HL-60/S4 treated with retinoic acid at 250 ng/mL for 4 days and 3 days (cell line): ENCODE measurements at regions not wholly inside any gene's neighbourhood (a gene's known extent, or its start where the extent isn't known, plus 50 kb on each side); places are given as distances from the start of the nearest gene placed in this dataset.

Experiments
- in situ Hi-C: fragments of 300-500 bp; cut with MboI; formaldehyde crosslinking; loops from 2 replicates; pipeline ENCODE4 v1.7.0; 2022; ENCODE audit warnings: low sequenced_read_pairs

GRCh38 chr11:115776916-115777315 lies 272.7 kb upstream of the CADM1 start:
- in situ Hi-C loops: no loop called here

GRCh38 chr11:115775846-115776245 lies 271.6 kb upstream of the CADM1 start:
- in situ Hi-C loops: no loop called here

DNA sequence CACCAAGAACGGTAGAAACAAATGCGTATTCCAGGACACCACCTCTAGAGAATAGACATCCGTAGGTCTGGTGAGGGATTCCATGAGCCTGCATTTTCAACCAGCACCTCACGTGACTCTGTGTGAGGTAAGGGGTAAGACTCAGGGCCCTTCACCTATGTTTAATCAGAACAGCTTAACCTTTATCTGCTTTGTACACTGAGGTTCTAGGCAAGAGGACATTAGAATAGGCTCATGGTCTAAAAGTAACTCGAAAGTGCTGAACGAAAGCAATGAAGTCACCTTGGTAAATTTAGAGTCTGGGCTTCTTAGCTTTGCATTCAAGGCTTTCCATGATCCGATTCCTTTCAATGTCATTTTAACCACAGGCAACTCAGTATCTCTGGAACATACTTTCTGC lies 270.5 kb upstream of the CADM1 start:
- in situ Hi-C loops: no loop called here

GRCh38 chr11:115769891-115770290 lies 265.7 kb upstream of the CADM1 start:
- in situ Hi-C loops: no loop called here

DNA sequence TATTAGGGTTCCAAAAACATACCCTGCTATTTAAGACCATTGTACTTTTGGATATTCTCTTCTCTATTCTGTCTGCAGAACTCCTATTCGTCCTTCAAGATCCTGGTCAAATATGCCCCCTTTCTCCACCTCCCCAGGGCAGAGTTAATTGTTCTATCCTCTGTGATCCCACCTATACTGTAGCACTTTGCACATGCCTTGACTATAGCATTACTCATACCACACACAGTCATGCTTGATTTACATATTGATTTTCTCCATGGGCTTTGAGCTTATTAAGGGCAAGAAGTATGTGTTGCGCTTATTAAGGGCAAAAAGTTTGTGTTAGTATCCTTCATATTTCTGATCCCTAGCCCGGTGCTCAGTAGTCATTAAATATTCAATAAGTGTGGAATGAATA lies 263.7 kb upstream of the CADM1 start:
- in situ Hi-C loops: no loop called here

DNA sequence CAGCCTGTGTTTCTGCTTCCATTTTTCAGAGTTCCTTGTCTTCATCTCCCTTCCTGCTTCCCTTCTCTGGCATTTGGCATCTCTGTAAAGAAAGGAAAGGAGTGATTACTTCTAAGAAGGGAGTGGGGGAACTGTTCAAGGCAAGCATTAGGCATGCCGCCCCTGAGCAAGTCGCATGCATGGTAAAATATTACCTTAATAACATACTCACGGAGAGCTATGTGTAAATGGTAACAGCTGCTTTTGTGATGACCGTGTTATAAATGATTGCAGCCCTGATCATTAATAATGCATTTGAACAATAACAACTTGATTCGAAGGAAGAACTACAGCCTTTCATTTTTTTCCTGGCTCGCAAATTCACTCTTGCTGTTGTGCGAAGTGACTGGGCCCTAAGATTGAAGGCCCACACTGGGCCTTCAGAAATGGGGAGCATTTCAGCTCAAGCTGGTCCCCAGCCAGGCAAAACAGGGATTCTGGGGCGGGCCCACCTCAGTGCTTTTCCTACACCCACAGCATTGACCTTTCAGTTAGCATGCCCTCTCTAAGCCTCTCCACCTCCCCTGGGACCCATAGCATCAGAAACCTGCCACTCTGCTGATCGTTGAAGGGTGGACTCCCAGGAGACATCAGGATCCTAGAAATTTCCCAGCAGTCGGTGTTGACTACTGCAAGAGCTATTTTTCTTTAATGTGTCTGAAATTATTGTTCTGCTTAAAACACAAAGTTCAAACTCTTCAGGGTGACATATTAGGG lies 263.0 kb upstream of the CADM1 start:
- in situ Hi-C loops: no loop called here

DNA sequence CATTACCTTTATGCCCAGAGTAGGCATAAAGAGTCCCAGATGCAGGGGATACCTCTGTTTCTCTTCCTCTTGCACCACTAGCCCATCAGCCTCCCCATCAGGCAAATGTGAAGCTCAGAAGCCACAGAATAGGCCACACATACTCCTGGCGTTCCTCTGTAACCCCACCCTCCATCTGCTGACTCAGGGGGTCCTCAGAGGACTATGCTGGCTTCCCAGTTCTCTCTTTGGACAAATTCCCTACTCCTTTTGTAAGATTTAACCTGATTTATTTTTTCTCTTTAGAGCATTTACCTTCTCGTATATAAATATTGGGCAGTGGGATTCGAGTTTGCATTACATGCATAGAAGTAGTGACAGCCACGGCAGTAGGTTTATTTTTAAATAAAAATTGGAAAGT lies 262.3 kb upstream of the CADM1 start:
- in situ Hi-C loops: no loop called here

GRCh38 chr11:115765803-115766239 lies 261.6 kb upstream of the CADM1 start:
- in situ Hi-C loops: no loop called here

GRCh38 chr11:115764176-115764575 lies 260.0 kb upstream of the CADM1 start:
- in situ Hi-C loops: no loop called here

DNA sequence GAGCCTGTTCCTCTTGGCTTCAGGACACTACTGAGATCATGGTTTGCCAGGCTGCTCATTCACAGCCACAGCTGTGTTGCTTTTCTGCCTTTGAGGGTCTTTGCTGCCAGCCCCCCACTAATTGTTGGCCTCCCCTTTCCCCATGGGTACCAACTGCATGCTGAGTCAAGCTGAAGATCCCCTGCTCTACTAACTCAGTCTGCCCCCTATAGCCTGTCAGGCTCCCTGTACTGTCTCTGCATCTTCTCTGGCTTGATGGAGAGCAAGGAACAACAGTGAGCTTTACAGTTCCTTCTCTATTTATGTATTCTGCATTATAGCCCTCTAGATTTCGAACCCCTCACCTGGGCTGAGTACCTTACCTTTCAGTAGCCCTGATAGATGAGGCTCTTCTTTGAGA lies 257.6 kb upstream of the CADM1 start:
- in situ Hi-C loops: no loop called here

GRCh38 chr11:115761348-115761747 lies 257.1 kb upstream of the CADM1 start:
- in situ Hi-C loops: no loop called here

GRCh38 chr11:115760461-115761320 lies 256.5 kb upstream of the CADM1 start:
- in situ Hi-C loops: no loop called here

- in situ Hi-C loops: no loop called here
These were observed 255.6 kb upstream of the CADM1 start for GRCh38 chr11:115759622-115760460.

- in situ Hi-C loops: no loop called here
These were observed 253.8 kb upstream of the CADM1 start for GRCh38 chr11:115758011-115758410.

DNA sequence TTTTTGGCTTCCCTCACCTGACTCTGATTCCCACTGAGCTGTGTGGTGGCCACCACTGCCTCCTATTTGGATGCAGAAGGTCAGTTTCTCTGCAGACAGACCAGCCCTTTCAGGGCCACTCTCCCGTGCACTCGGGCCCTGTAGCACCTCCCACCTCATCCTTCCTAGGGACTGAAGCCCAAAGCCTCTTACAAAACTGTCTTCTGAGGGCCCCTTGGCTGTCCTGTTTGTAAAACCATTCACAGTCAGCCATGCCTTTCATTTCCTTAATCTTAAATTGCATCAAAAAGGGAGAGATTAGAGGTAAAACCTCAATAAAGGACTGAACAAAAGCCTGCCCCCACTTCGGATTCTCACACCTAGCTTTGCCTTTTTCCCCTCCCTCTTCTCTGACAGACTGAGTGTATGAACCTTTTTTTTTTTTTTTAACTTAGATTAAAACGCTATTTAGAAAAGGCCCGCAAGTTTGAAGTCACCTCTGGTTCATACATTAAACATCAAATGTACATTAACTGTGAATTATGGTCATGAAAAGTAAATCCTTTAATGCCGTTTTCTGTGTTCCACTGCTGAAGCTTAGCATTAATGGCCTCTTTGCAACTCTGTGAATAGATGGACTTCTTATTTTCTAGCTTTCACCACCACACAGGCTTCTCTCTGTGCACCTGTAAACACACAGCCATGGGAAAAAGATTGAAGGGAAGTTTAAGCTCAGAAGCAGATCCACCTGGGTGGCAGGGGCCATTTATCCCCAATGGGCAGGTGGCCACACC lies 247.2 kb upstream of the CADM1 start:
- in situ Hi-C loops: no loop called here

- in situ Hi-C loops: no loop called here
These were observed 241.6 kb upstream of the CADM1 start for GRCh38 chr11:115745610-115746512.

GRCh38 chr11:115745066-115745465 lies 240.9 kb upstream of the CADM1 start:
- in situ Hi-C loops: no loop called here

DNA sequence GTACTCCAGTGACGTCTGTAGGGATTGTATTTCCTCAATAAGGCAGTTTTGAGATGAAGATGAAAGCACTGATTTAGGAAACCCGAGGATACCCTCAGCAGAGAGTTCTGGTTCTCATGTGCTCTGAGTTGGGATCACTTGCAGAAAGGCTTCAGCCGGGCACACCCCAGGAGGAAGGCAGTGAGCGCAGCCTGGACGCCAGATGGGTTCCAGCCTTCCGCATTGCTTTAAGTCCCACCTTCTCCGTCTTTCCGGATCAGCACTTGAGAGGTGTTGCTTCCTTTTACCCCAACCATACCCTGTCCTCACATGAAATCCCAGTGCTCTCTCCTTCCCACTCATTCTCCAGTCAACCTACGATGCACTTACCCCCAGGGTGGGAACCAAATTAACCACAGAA lies 239.5 kb upstream of the CADM1 start:
- in situ Hi-C loops: no loop called here

- in situ Hi-C loops: no loop called here
These were observed 237.3 kb upstream of the CADM1 start for GRCh38 chr11:115741376-115742107.
